Esophagus muscularis mucosa (tissue), 3 donors: ENCODE measurements at regions not wholly inside any gene's neighbourhood (a gene's known extent, or its start where the extent isn't known, plus 50 kb on each side); places are given as distances from the start of the nearest gene placed in this dataset.

Experiments used
- POLR2AphosphoS5 ChIP-seq, 2 donors: sonication (generic); formaldehyde crosslinking; IDR thresholded peaks; one replicate each; pipeline ENCODE4 v1.6.1; 2017; ENCODE audit warnings: antibody characterized with exemption in 2 of 2
- TF ChIP-seq, protein P1 (sequence below), 3 experiments: fragments of 200-600 bp in 2 of 3; fragments of 450-650 bp in 1 of 3; sonication (generic) in 2 of 3; IDR thresholded peaks; one replicate each; pipeline ENCODE4 v1.5.1; 2017 to 2019; ENCODE audit warnings: antibody characterized with exemption in 3 of 3, mild to moderate bottlenecking in 2 of 3, moderate library complexity in 1 of 3

GRCh38 chr6:56353860-56354259, 106.5 kb upstream of the COL21A1 start:
- TF ChIP-seq, protein P1, sequence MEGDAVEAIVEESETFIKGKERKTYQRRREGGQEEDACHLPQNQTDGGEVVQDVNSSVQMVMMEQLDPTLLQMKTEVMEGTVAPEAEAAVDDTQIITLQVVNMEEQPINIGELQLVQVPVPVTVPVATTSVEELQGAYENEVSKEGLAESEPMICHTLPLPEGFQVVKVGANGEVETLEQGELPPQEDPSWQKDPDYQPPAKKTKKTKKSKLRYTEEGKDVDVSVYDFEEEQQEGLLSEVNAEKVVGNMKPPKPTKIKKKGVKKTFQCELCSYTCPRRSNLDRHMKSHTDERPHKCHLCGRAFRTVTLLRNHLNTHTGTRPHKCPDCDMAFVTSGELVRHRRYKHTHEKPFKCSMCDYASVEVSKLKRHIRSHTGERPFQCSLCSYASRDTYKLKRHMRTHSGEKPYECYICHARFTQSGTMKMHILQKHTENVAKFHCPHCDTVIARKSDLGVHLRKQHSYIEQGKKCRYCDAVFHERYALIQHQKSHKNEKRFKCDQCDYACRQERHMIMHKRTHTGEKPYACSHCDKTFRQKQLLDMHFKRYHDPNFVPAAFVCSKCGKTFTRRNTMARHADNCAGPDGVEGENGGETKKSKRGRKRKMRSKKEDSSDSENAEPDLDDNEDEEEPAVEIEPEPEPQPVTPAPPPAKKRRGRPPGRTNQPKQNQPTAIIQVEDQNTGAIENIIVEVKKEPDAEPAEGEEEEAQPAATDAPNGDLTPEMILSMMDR (IDR thresholded peaks at IDR 0.05) = no peak
- TF ChIP-seq POLR2AphosphoS5 (IDR thresholded peaks at IDR 0.05) = no peak
